Epithelial cell of proximal tubule (primary cell): ENCODE measurements at regions not wholly inside any gene's neighbourhood (a gene's known extent, or its start where the extent isn't known, plus 50 kb on each side); places are given as distances from the start of the nearest gene placed in this dataset.

Experiments
- DNase-seq: peaks from one replicate; pipeline ENCODE4 v3.0.0-alpha.2; 2011; ENCODE audit warnings: low read depth
- H3K4me3 ChIP-seq: 2 replicates; pipeline ENCODE4 v1.5.1; 2011; ENCODE audit warnings: low read depth, mild to moderate bottlenecking, low read length
- TF ChIP-seq, protein P1 (sequence below): conservative IDR thresholded peaks from 2 replicates; pipeline ENCODE4 v1.5.1; 2012; ENCODE audit warnings: low read depth, mild to moderate bottlenecking, low read length

- TF ChIP-seq, protein P1, sequence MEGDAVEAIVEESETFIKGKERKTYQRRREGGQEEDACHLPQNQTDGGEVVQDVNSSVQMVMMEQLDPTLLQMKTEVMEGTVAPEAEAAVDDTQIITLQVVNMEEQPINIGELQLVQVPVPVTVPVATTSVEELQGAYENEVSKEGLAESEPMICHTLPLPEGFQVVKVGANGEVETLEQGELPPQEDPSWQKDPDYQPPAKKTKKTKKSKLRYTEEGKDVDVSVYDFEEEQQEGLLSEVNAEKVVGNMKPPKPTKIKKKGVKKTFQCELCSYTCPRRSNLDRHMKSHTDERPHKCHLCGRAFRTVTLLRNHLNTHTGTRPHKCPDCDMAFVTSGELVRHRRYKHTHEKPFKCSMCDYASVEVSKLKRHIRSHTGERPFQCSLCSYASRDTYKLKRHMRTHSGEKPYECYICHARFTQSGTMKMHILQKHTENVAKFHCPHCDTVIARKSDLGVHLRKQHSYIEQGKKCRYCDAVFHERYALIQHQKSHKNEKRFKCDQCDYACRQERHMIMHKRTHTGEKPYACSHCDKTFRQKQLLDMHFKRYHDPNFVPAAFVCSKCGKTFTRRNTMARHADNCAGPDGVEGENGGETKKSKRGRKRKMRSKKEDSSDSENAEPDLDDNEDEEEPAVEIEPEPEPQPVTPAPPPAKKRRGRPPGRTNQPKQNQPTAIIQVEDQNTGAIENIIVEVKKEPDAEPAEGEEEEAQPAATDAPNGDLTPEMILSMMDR = no peak
- no peak overlapping the region for H3K4me3 ChIP-seq
- DNase-seq = no peak
Observed at GRCh38 chr13:83333614-83334388, 548.5 kb downstream of the SLITRK1 start.

DNA sequence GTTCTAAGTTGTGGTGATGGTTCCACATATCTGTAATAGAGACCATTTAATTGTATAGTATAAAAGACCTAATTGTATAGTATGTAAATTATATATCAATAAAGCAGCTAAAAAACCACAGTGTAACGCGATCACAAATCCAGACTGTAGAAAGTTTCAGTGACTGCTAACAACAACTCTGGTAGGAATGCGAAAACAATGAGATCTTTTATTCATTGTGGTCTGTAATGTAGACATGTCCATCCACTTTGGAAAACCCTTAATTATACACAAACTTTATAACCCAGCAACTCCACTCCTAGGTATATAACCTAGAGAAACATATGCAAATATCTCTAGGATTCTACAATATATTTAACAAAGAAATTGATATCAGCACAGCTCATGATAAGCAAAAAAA, 549.5 kb downstream of the SLITRK1 start:
- DNase-seq = no peak
- TF ChIP-seq, protein P1 = no peak
- no peak overlapping the region for H3K4me3 ChIP-seq

GRCh38 chr13:83327091-83327490, 555.2 kb downstream of the SLITRK1 start:
- DNase-seq = no peak
- H3K4me3 ChIP-seq = no peak overlapping the region
- TF ChIP-seq, protein P1 = no peak

DNA sequence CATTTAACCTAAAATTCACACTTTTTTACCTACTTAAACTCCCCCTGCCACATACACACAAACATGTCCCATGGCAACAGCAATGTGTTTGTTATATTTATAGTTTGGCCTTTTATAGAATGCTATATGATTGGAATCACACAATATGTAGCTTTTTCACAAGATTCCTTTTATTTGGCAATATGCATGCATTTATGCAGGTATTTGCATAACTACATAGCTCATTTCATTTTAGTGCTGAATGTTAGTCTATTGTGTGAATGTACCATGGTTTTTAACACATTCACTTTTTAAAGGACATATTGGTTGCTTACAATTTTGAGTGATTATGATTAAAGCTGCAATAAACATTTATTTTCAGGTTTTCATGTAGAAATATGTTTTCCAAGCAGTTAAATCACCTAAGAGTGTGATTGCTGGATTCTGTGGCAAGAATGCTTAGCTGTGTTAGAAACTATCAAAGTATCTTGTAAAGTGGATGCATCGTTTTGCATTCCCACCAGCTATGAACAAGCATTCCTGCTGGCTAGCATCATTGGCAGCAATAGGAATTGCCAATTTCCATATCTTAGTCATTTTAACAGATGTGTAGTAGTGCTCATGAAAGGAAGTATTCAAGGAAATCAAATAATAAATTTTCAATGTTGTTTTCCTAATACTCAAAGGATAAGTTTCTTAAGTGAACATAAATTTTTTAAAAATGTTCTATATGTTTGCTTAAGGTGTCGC, 557.0 kb downstream of the SLITRK1 start:
- TF ChIP-seq, protein P1 = no peak
- no peak for DNase-seq
- H3K4me3 ChIP-seq = no peak overlapping the region

GRCh38 chr13:83311886-83312577, 570.2 kb downstream of the SLITRK1 start:
- no peak for DNase-seq
- TF ChIP-seq, protein P1 = no peak
- no peak overlapping the region for H3K4me3 ChIP-seq

GRCh38 chr13:83298617-83299016, 583.7 kb downstream of the SLITRK1 start:
- TF ChIP-seq, protein P1 = no peak
- no peak overlapping the region for H3K4me3 ChIP-seq
- no peak for DNase-seq
